GM23338 (cell line): ENCODE measurements at regions not wholly inside any gene's neighbourhood (a gene's known extent, or its start where the extent isn't known, plus 50 kb on each side); places are given as distances from the start of the nearest gene placed in this dataset.

Source experiments
- ATAC-seq: fragments of 200-7000 bp; cut with Tn5 transposase; 3 replicates; pipeline ENCODE4 v1.9.1; 2020
- DNase-seq: peaks from one replicate; pipeline ENCODE4 v3.0.0-alpha.2; 2015; ENCODE audit warnings: low spot score
- H2AFZ ChIP-seq: fragments of 200-600 bp; sonication (generic); 2 replicates; pipeline ENCODE4 v1.8.0; 2016; ENCODE audit warnings: antibody characterized with exemption, mild to moderate bottlenecking, moderate library complexity
- H3F3A ChIP-seq: fragments of 200-600 bp; sonication (generic); replicated peaks from 2 replicates; pipeline ENCODE4 v1.8.0; 2017; ENCODE audit warnings: antibody characterized with exemption, mixed run types, low read depth
- H3K27ac ChIP-seq: fragments of 200-600 bp; sonication (generic); 2 replicates; pipeline ENCODE4 v1.6.1; 2016; ENCODE audit warnings: low read depth
- H3K27me3 ChIP-seq: fragments of 200-600 bp; sonication (generic); 2 replicates; pipeline ENCODE4 v1.8.0; 2016; ENCODE audit warnings: mild to moderate bottlenecking, mixed run types, moderate library complexity; ENCODE audit not compliant: insufficient read depth
- H3K36me3 ChIP-seq: fragments of 200-600 bp; sonication (generic); 2 replicates; pipeline ENCODE4 v1.8.0; 2016; ENCODE audit warnings: mild to moderate bottlenecking; ENCODE audit not compliant: insufficient read depth
- H3K4me1 ChIP-seq: fragments of 200-600 bp; sonication (generic); 2 replicates; pipeline ENCODE4 v1.8.0; 2016; ENCODE audit warnings: mild to moderate bottlenecking, moderate library complexity; ENCODE audit not compliant: insufficient read depth
- H3K4me2 ChIP-seq: fragments of 200-600 bp; sonication (generic); 2 replicates; pipeline ENCODE4 v1.7.1; 2017; ENCODE audit warnings: mixed run types
- H3K4me3 ChIP-seq: fragments of 200-600 bp; sonication (generic); 2 replicates; pipeline ENCODE4 v1.6.1; 2016; ENCODE audit warnings: mixed run types
- H3K79me2 ChIP-seq: fragments of 200-600 bp; sonication (generic); replicated peaks from 2 replicates; pipeline ENCODE4 v1.8.0; 2017; ENCODE audit warnings: mild to moderate bottlenecking; ENCODE audit not compliant: insufficient read depth
- H3K9me2 ChIP-seq: fragments of 200-600 bp; sonication (generic); 2 replicates; pipeline ENCODE4 v1.8.0; 2017; ENCODE audit not compliant: insufficient read depth
- H4K20me1 ChIP-seq: fragments of 200-600 bp; sonication (generic); replicated peaks from 2 replicates; pipeline ENCODE4 v1.8.0; 2017; ENCODE audit warnings: mild to moderate bottlenecking; ENCODE audit not compliant: insufficient read depth
- H3K27ac Mint-ChIP-seq: 2 replicates; pipeline ENCODE4 v1.8.0; 2020; ENCODE audit warnings: inconsistent platforms, mild to moderate bottlenecking, moderate library complexity, mixed read lengths
- H3K27me3 Mint-ChIP-seq: 3 replicates; pipeline ENCODE4 v1.8.0; 2022; ENCODE audit warnings: low read depth, mild to moderate bottlenecking, moderate library complexity, mixed read lengths, inconsistent platforms; ENCODE audit not compliant: insufficient read depth, poor library complexity
- H3K36me3 Mint-ChIP-seq: 3 replicates; pipeline ENCODE4 v1.8.0; 2021; ENCODE audit warnings: low read depth, mild to moderate bottlenecking, inconsistent platforms, moderate library complexity, mixed read lengths
- H3K4me1 Mint-ChIP-seq: 3 replicates; pipeline ENCODE4 v1.8.0; 2020; ENCODE audit warnings: mild to moderate bottlenecking, inconsistent platforms, mixed read lengths
- H3K4me3 Mint-ChIP-seq: 3 replicates; pipeline ENCODE4 v1.8.0; 2021; ENCODE audit warnings: moderate library complexity, mild to moderate bottlenecking, inconsistent platforms, mixed read lengths
- H3K9me3 Mint-ChIP-seq: 3 replicates; pipeline ENCODE4 v1.8.0; 2020; ENCODE audit warnings: moderate library complexity, mild to moderate bottlenecking, inconsistent platforms, mixed read lengths
- CTCF ChIP-seq, 2 experiments: fragments of 200-600 bp in 1 of 2; sonication (generic) in 1 of 2; conservative IDR thresholded peaks; 2 replicates each; pipeline versions ENCODE4 v1.5.1 to v1.6.1; 2016 to 2017; ENCODE audit warnings: antibody characterized with exemption in 2 of 2, low read depth in 2 of 2, mild to moderate bottlenecking in 2 of 2, moderate library complexity in 1 of 2
- EZH2phosphoT487 ChIP-seq: fragments of 200-600 bp; sonication (generic); IDR thresholded peaks from one replicate; pipeline ENCODE4 v1.8.1; 2018; ENCODE audit warnings: antibody characterized with exemption; ENCODE audit not compliant: unreplicated experiment
- NANOG ChIP-seq: IDR thresholded peaks from 2 replicates; pipeline ENCODE4 v1.6.1; 2016; ENCODE audit warnings: antibody characterized with exemption, borderline replicate concordance
- POLR2AphosphoS5 ChIP-seq: IDR thresholded peaks from 2 replicates; pipeline ENCODE4 v1.6.1; 2016; ENCODE audit warnings: antibody characterized with exemption, low read depth
- STAT1 ChIP-seq: IDR thresholded peaks from one replicate; pipeline ENCODE4 v1.6.1; 2016; ENCODE audit warnings: antibody characterized with exemption; ENCODE audit not compliant: unreplicated experiment
- ZNF114 ChIP-seq: fragments of 250-450 bp; sonication (Bioruptor Pico); IDR thresholded peaks from 2 replicates; pipeline ENCODE4 v1.5.0; 2020; ENCODE audit warnings: mild to moderate bottlenecking, moderate library complexity
- ZNF331 ChIP-seq: fragments of 250-450 bp; sonication (Bioruptor Pico); IDR thresholded peaks from 2 replicates; pipeline ENCODE4 v1.5.0; 2020; ENCODE audit warnings: low read depth, mild to moderate bottlenecking, moderate library complexity
- TF ChIP-seq, protein P1 (sequence below): IDR thresholded peaks from one replicate; pipeline ENCODE4 v1.6.1; 2018; ENCODE audit warnings: antibody characterized with exemption; ENCODE audit not compliant: unreplicated experiment
- TF ChIP-seq, protein P2 (sequence below): IDR thresholded peaks from 2 replicates; pipeline ENCODE4 v1.6.1; 2016; ENCODE audit warnings: antibody characterized with exemption

DNA sequence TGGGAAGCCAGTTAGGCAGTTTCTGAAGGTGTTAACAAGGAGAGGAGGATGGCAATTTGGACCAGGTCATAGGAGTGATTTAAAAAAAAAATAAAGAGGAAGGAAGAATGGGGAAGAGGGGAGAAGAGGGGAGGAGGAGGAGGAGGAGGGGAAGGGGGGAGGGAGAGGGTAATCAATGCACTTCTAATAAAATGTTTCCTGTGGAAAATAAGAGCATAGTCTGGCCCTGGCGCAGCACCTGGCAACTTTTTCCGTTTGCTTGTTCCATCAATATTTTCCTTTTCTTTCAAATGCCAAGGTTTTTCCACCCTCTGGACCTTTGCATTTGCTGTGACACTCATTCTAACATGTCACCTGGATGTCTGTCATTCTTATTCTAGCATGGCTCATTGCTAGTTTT, 308.2 kb downstream of the PPP1R3A start (continued):
- TF ChIP-seq, protein P1, sequence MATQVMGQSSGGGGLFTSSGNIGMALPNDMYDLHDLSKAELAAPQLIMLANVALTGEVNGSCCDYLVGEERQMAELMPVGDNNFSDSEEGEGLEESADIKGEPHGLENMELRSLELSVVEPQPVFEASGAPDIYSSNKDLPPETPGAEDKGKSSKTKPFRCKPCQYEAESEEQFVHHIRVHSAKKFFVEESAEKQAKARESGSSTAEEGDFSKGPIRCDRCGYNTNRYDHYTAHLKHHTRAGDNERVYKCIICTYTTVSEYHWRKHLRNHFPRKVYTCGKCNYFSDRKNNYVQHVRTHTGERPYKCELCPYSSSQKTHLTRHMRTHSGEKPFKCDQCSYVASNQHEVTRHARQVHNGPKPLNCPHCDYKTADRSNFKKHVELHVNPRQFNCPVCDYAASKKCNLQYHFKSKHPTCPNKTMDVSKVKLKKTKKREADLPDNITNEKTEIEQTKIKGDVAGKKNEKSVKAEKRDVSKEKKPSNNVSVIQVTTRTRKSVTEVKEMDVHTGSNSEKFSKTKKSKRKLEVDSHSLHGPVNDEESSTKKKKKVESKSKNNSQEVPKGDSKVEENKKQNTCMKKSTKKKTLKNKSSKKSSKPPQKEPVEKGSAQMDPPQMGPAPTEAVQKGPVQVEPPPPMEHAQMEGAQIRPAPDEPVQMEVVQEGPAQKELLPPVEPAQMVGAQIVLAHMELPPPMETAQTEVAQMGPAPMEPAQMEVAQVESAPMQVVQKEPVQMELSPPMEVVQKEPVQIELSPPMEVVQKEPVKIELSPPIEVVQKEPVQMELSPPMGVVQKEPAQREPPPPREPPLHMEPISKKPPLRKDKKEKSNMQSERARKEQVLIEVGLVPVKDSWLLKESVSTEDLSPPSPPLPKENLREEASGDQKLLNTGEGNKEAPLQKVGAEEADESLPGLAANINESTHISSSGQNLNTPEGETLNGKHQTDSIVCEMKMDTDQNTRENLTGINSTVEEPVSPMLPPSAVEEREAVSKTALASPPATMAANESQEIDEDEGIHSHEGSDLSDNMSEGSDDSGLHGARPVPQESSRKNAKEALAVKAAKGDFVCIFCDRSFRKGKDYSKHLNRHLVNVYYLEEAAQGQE, result no peak
- TF ChIP-seq CTCF (conservative IDR thresholded peaks at IDR 0.05; ENCODE audit: low read depth in 2 of 2) (no peak), ZNF114 (CRISPR knock-in tag) (no peak), NANOG (no peak), ZNF331 (CRISPR knock-in tag) (no peak)

- Histone ChIP-seq H3K27me3 (no peaks in the 10 kb centered on the region), H3K27ac (no peak overlapping the region), H3K9me2 (no peaks in the 10 kb centered on the region), H3K4me1 (no peaks in the 10 kb centered on the region), H3K4me3 (no peak overlapping the region), H3K36me3 (no peaks in the 10 kb centered on the region), H3K79me2 (no peaks in the 10 kb centered on the region), H3F3A (no peaks in the 10 kb centered on the region), H2AFZ (no peak overlapping the region), H4K20me1 (no peaks in the 10 kb centered on the region), H3K4me2 (no peak overlapping the region)
- Mint-ChIP-seq H3K36me3 (no peaks in the 10 kb centered on the region), H3K4me1 (no peaks in the 10 kb centered on the region; the same call in 2 of the 3 replicates), H3K27me3 (no peaks in the 10 kb centered on the region), H3K4me3 (no peak overlapping the region), H3K9me3 (0 out of 3 replicates have a peak, but pooled peaks cover under 1% of the 10 kb centered on the region), H3K27ac (no peak overlapping the region)
- no peak for ATAC-seq
- no peak for DNase-seq
- TF ChIP-seq NANOG (no peak), STAT1 (no peak), ZNF114 (CRISPR knock-in tag) (no peak), ZNF331 (CRISPR knock-in tag) (no peak), EZH2phosphoT487 (no peak), POLR2AphosphoS5 (no peak)
- TF ChIP-seq, protein P1, result no peak
- TF ChIP-seq, protein P2, sequence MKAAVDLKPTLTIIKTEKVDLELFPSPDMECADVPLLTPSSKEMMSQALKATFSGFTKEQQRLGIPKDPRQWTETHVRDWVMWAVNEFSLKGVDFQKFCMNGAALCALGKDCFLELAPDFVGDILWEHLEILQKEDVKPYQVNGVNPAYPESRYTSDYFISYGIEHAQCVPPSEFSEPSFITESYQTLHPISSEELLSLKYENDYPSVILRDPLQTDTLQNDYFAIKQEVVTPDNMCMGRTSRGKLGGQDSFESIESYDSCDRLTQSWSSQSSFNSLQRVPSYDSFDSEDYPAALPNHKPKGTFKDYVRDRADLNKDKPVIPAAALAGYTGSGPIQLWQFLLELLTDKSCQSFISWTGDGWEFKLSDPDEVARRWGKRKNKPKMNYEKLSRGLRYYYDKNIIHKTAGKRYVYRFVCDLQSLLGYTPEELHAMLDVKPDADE, result no peak
Observed at GRCh38 chr7:113608782-113609181, 310.0 kb downstream of the PPP1R3A start.
